CD4-positive, alpha-beta memory T cell (primary cell): ENCODE measurements at regions not wholly inside any gene's neighbourhood (a gene's known extent, or its start where the extent isn't known, plus 50 kb on each side); places are given as distances from the start of the nearest gene placed in this dataset.

Experiments used
- CTCF ChIA-PET: fragments of 350-600 bp; sonication (Branson Sonifier 250); formaldehyde crosslinking; loops from one replicate; lab custom pipeline; 2021; ENCODE audit warnings: inconsistent platforms; ENCODE audit not compliant: partially characterized antibody; lab: Charles Lee
- POLR2A ChIA-PET: fragments of 350-600 bp; sonication (Branson Sonifier 250); formaldehyde crosslinking; loops from one replicate; lab custom pipeline; 2021; ENCODE audit not compliant: partially characterized antibody; lab: Charles Lee
- DNase-seq, 5 donors: peaks; one replicate each; pipeline versions ENCODE4 v3.0.0 to v3.0.0-alpha.2; 2020 to 2022; ENCODE audit warnings: mixed read lengths in 1 of 5
- H3K27ac ChIP-seq: one replicate; pipeline ENCODE4 v1.7.0; 2013; ENCODE audit warnings: low read depth, low read length
- H3K27me3 ChIP-seq: 2 replicates; pipeline ENCODE4 v1.7.0; 2013; ENCODE audit warnings: mild to moderate bottlenecking, low read length, moderate library complexity; ENCODE audit not compliant: insufficient read depth
- H3K36me3 ChIP-seq: 2 replicates; pipeline ENCODE4 v1.7.0; 2013; ENCODE audit warnings: mild to moderate bottlenecking, low read length, moderate library complexity; ENCODE audit not compliant: insufficient read depth
- H3K4me1 ChIP-seq: 2 replicates; pipeline ENCODE4 v1.7.0; 2013; ENCODE audit warnings: mild to moderate bottlenecking, low read length, moderate library complexity; ENCODE audit not compliant: insufficient read depth
- H3K4me3 ChIP-seq, 2 donors: one replicate each; pipeline ENCODE4 v1.7.0; 2013; ENCODE audit warnings: low read length in 2 of 2, mild to moderate bottlenecking in 1 of 2
- H3K9me3 ChIP-seq, 2 donors: one replicate each; pipeline ENCODE4 v1.7.0; 2013; ENCODE audit warnings: low read length in 2 of 2, control low read depth in 1 of 2; ENCODE audit not compliant: control insufficient read depth in 1 of 2
- H3K27ac Mint-ChIP-seq, 7 donors: one replicate each; pipeline ENCODE4 v1.8.0; 2020 to 2021; ENCODE audit warnings: mixed read lengths in 7 of 7, mild to moderate bottlenecking in 6 of 7, inconsistent platforms in 3 of 7, moderate library complexity in 3 of 7
- H3K27me3 Mint-ChIP-seq, 2 donors: one replicate each; pipeline ENCODE4 v1.8.0; 2020 to 2021; ENCODE audit warnings: mixed read lengths in 2 of 2
- H3K36me3 Mint-ChIP-seq, 2 donors: one replicate each; pipeline ENCODE4 v1.8.0; 2020 to 2021; ENCODE audit warnings: mixed read lengths in 2 of 2, inconsistent platforms in 1 of 2, mild to moderate bottlenecking in 1 of 2
- H3K4me1 Mint-ChIP-seq, 4 donors: one replicate each; pipeline ENCODE4 v1.8.0; 2020 to 2021; ENCODE audit warnings: mixed read lengths in 4 of 4, mild to moderate bottlenecking in 1 of 4
- H3K4me3 Mint-ChIP-seq, 8 donors: one replicate each; pipeline ENCODE4 v1.8.0; 2020 to 2021; ENCODE audit warnings: mixed read lengths in 8 of 8, mild to moderate bottlenecking in 7 of 8, moderate library complexity in 6 of 8, inconsistent platforms in 3 of 8
- H3K9me3 Mint-ChIP-seq, 8 donors: one replicate each; pipeline ENCODE4 v1.8.0; 2020 to 2021; ENCODE audit warnings: mixed read lengths in 8 of 8, mild to moderate bottlenecking in 5 of 8, inconsistent platforms in 3 of 8, moderate library complexity in 1 of 8
- intact Hi-C: fragments of 100-400 bp; cut with micrococcal nuclease; formaldehyde crosslinking; loops from one replicate; pipeline ENCODE4 v1.15.1; 2023

- POLR2A ChIA-PET, result no interaction called here
- H3K27ac ChIP-seq, result no peak overlapping the region
- Mint-ChIP-seq H3K27me3 (no peaks in the 10 kb centered on the region), H3K27ac (no peak overlapping the region), H3K4me1 (no peaks in the 10 kb centered on the region), H3K9me3 (peaks cover 0 to 4% (median 0%) of the 10 kb centered on the region in 8 donors), H3K36me3 (no peaks in the 10 kb centered on the region), H3K4me3 (no peak overlapping the region)
- intact Hi-C loops, result no loop called here
- no peaks in the 10 kb centered on the region for H3K9me3 ChIP-seq
- no peak for DNase-seq
- CTCF ChIA-PET, result no interaction called here
- no peaks in the 10 kb centered on the region for H3K4me1 ChIP-seq
- H3K27me3 ChIP-seq, result no peaks in the 10 kb centered on the region
- no peaks in the 10 kb centered on the region for H3K36me3 ChIP-seq
- H3K4me3 ChIP-seq, result no peak overlapping the region
Observed at GRCh38 chr13:34886987-34887386, 55.1 kb upstream of the NBEA start.
